RKO (cell line): ENCODE measurements at regions not wholly inside any gene's neighbourhood (a gene's known extent, or its start where the extent isn't known, plus 50 kb on each side); places are given as distances from the start of the nearest gene placed in this dataset.

Experiments used
- DNase-seq: peaks from one replicate; pipeline ENCODE4 v3.0.0-alpha.2; 2016; ENCODE audit warnings: low spot score

GRCh38 chr14:101108579-101109346 is 205.2 kb upstream of the RTL1 start:
- DNase-seq = no peak

GRCh38 chr14:101109347-101109638 is 205.8 kb upstream of the RTL1 start:
- DNase-seq = no peak

DNA sequence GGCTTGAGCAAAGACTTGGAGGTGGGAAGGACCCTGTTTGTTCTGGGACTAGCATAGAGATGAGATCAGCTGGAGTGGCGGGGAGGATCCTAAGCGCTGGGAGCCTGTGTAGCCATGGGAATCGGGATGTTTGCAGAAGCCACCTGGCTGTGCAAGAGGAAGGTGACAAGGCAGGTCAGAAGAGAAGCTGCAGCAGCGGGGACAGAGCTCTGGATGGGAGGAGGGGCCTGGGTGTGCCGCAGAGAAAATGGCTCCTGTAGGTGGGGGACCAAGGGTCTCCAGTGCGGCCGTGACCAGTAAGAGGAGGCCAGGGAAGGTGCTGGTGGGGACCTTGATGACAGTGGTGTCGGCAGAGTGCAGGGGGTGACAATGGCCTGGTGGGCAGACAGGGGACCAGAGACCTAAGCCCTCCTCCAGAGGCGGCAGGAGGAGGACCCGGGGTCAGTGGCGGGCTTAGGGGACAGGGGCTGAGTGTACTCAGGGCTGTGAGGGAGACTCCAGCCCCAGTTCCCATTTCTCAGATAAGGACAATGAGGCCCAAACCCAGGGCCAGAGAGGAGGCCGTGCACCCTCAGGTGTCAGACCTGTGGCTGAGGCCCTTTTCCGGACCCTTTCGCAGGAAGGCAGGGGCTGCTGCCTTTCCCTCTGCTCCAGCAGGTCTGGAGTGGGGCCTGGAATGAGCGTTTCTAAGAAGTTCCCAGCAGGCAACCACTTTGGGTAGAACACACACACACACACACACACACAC is 206.6 kb upstream of the RTL1 start:
- DNase-seq = no peak

- DNase-seq = no peak
These were observed 207.5 kb upstream of the RTL1 start for GRCh38 chr14:101110729-101111619.

DNA sequence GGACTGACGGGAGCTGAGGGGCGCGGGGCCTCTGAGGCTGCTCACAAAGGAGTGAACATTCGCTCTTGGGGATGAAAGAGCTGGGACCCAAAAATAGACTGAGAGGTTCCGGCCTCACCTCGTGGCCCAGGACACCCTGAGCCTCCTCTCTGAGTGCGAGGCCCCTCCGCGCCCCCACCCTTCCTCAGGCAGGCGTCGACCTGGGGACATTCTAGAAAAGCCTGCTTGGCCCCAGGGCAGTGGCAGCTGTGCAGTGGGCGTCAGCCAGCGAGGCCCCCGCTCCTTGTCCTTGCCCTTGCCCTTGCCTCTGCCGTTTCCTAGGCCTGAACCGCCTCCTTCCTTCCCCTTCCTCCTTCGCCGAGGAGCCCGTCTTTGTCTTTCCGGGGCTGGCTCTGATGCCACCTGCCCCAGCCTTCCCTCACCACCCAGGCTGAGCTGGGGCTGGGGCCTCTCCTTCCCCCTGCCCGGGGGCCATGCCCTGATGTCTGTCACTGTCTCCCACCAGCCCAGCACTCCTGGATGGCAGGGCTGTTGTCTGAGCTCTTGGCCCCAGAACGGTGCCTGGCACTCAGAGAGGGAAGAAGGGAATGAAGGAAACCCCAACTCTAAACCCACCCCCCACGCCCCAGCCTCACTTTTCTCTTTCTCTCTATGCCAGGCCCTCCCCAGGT is 208.2 kb upstream of the RTL1 start:
- DNase-seq = no peak

DNA sequence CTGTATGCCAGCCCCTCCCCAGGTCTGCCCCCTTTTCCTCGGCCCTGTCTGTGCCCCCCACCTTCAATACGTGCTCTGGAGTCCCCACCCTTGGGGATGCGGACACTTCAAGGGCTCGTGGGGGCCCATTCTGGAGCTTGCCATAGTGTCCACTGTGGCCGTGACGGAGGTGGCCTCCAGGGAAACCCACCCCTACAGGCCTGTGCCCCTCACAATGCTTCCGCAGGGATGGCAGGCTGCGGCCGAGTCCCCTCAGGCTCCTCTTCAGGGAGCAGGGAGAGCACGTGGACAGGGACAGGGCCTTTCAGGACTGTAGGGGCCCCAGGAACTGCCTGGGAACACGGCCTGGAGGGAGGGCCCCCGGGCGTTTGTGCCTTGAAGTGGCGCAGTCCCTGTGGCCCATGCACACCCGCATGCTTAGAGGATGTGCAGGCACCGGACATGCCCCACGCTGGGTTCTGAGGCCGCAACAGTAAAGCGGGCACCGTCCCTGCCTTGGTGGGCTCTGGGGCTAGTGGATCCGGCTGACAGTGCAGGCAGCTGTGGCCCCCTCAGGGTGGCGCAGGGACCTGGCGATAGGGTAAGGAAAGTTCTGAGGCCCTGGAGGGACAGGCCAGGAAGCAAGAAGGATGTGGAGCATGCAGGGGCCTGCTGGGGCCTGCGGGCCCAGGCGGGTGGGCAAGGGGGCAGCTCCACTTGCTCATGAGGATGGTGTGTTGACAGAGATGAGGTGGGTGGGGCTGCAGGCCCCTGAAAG is 209.0 kb upstream of the RTL1 start:
- no peak for DNase-seq

- no peak for DNase-seq
These were observed 209.6 kb upstream of the RTL1 start for GRCh38 chr14:101113108-101113612.

DNA sequence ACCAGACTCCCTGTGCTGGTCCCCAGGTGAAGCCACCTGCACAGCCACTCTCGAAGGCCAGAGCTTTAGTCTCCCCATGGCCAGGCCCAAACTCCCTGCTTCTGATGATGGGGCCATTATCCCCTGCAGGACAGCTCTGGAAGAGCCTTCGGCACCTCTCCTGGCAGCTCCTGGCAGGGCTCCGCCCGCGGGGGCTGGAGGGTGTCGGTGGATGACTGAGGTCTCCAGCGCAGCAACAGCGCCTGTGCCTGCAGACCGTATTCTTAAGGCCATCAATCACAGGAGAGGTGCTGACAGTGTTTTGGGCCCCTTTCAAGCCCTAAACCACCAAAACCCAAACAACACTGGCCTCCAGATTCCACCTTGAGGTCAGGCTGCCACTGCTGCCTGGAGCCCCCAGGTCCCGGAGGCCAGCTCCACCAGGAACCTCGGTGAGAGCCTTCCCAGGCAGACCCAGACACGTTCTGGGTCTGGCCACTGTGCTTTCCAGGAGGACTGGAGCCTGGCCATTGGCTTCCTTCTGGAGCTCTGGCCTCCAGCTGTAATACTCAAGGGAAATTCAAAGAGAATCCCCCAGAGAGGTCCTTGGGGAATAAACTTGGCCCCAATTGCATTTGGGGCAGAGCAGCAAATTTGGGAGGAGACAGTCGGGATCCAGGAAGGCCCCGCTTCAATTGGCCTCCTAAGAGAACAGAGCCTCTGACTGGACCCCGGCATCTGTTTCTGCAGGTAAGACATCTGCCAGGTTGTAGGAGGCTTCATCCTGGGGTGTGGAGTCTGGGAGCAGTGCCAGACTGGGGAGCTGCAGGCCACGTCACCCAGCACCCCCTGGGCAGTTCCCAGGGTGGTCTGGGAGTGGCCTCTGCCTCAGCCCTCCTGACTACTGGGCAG is 210.6 kb upstream of the RTL1 start:
- DNase-seq = no peak

DNA sequence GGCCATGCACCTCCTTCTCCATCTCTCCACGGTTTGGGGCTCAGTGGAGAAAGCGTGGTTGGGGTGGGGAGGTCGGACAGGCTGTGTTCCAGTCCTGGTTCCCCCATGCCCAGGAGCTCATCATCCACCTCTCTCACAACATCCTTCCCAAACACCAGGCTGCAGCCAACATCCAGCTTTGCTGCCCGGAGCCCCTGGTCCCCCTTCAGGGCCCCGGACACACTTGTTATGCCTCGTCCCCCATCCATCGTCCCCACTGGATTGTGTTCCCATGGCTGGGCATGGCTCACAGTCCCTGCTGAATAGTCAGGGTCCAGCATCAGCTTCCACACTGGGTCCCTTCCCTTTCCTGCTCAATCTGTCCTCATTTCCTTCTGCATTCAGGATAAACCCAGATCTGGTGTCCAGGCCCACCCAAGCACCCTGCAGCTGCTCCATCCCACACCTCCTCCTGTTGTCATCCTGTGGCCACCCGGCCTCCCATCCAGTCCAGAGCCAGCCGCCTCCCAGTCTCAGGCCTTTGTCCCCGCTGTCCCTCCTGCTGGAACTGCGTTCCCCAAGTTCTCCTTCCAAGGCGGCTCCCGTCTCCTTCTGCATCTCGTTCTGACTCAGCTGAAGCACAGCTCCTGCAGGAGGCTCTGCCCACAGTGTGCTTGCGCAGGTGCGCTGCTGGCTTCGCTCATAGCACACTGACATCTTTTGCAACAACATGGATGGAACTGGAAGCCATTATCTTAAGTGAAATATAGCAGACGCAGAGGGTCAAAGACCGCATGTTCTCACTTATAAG is 211.4 kb upstream of the RTL1 start:
- no peak for DNase-seq

GRCh38 chr14:101115652-101116051 is 212.1 kb upstream of the RTL1 start:
- no peak for DNase-seq

DNA sequence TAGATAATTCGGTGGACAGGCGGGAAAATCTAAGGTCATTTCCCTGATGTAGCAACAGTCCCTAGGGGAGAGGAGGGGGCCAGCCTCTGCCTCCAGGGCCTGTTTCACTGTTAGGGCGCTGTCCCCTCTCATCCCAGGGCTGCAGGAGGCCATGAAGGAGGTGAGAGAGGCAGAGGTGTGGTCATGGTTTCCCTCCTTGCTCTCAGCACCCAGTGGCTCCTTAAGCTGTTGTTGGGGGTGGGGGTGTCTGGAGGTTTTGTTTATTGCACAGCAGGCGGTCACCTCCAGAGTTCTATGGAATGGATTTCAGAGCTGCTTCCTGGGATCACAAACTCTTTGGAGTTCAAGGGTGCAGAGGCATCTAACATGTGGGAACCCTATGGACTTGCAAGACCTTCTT is 212.5 kb upstream of the RTL1 start:
- no peak for DNase-seq

- no peak for DNase-seq
These were observed 213.1 kb upstream of the RTL1 start for GRCh38 chr14:101116486-101117130.

- DNase-seq = no peak
These were observed 214.0 kb upstream of the RTL1 start for GRCh38 chr14:101117543-101117942.

- DNase-seq = no peak
These were observed 214.7 kb upstream of the RTL1 start for GRCh38 chr14:101118233-101118632.

- DNase-seq = no peak
These were observed 215.4 kb upstream of the RTL1 start for GRCh38 chr14:101118746-101119591.

- DNase-seq = no peak
These were observed 216.5 kb upstream of the RTL1 start for GRCh38 chr14:101119830-101120571.
